Panc1 (cell line): ENCODE measurements at regions not wholly inside any gene's neighbourhood (a gene's known extent, or its start where the extent isn't known, plus 50 kb on each side); places are given as distances from the start of the nearest gene placed in this dataset.

Source experiments
- CTCF ChIP-seq: fragments of 450-650 bp; IDR thresholded peaks from 2 replicates; pipeline ENCODE4 v1.5.1; 2017; ENCODE audit warnings: mild to moderate bottlenecking
- POLR2AphosphoS5 ChIP-seq: IDR thresholded peaks from 2 replicates; pipeline ENCODE4 v1.6.1; 2012; ENCODE audit warnings: mild to moderate bottlenecking, low read depth, low read length, moderate library complexity
- REST ChIP-seq, 2 experiments: IDR thresholded peaks; 2 replicates each; pipeline ENCODE4 v1.6.1; 2011 to 2012; ENCODE audit warnings: low read depth in 2 of 2, control low read depth in 1 of 2, low read length in 1 of 2, mild to moderate bottlenecking in 1 of 2, moderate library complexity in 1 of 2; ENCODE audit not compliant: insufficient read depth in 1 of 2
- SIN3A ChIP-seq: IDR thresholded peaks from 2 replicates; pipeline ENCODE4 v1.6.1; 2012; ENCODE audit warnings: low read depth, mild to moderate bottlenecking, low read length, moderate library complexity, borderline replicate concordance; ENCODE audit not compliant: insufficient read depth
- TCF7L2 ChIP-seq: IDR thresholded peaks from 2 replicates; pipeline ENCODE4 v1.6.1; 2011; ENCODE audit warnings: mild to moderate bottlenecking, low read depth, low read length, inconsistent platforms

GRCh38 chr2:192585418-192585817, 390.7 kb upstream of the TMEFF2 start:
- TF ChIP-seq CTCF (no peak), POLR2AphosphoS5 (no peak), SIN3A (no peak), TCF7L2 (no peak; the same call in 1 of the 2 replicates), REST (IDR thresholded peaks at IDR 0.05; ENCODE audit: insufficient read depth in 1 of 2, low read depth in 2 of 2, low read length in 1 of 2) (no peak)
